Iris pigment epithelial cell (primary cell): ENCODE measurements at regions not wholly inside any gene's neighbourhood (a gene's known extent, or its start where the extent isn't known, plus 50 kb on each side); places are given as distances from the start of the nearest gene placed in this dataset.

Source experiments
- DNase-seq: peaks from one replicate; pipeline ENCODE4 v3.0.0-alpha.2; 2011; ENCODE audit warnings: low read depth

DNA sequence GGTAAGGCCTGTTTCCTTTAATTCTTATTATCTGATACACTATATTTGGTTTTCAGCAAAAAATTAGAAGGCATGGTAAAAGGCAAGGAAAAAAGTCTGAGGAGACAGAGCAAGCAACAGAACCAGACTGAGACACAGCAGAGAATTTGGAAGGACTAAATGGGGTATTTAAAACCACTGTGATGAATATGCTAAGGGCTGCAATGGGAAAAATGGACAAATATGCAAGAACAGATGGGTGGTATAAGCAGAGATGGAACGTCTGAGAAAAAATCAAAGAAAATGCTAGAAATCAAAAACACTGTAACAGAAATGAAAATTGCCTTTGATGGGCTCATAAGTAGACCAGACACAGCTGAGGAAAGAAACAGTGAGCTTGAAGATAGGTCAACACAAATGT lies 50.8 kb upstream of the NSMCE3 start:
- no peak for DNase-seq

DNA sequence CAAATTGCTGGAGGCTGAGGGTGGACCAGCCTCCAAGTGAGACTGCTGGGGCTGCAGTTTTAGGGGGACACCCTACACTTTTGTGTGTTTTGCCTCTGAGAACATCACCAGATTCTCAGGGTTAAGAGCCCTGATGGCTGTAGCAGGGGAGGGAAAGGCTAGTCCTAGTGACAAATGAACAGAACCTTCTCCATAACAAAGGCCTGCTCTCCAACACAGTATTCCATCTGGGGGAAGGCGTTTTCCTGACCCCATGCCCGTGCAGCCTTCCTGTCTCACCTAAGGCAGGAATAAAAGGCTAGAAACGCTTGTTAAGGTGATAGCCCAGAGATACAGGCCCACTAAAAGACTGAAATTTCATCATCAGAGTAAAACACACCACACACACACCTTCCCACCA lies 50.2 kb upstream of the NSMCE3 start:
- no peak for DNase-seq
